HG03460 (cell line): ENCODE measurements at regions not wholly inside any gene's neighbourhood (a gene's known extent, or its start where the extent isn't known, plus 50 kb on each side); places are given as distances from the start of the nearest gene placed in this dataset.

Experiments used
- ATAC-seq: cut with Tn5 transposase; IDR thresholded peaks from one replicate; pipeline ENCODE4 v1.9.1; 2021; ENCODE audit not compliant: unreplicated experiment

- no peak for ATAC-seq
Measured at GRCh38 chr13:22275393-22275792, 604.5 kb downstream of the FGF9 start.

GRCh38 chr13:22276616-22277015 lies 605.7 kb downstream of the FGF9 start:
- no peak for ATAC-seq

- peak; percentile 75 for ATAC-seq
Measured at GRCh38 chr13:22278336-22278929, 607.6 kb downstream of the FGF9 start.

GRCh38 chr13:22285867-22286266 lies 615.0 kb downstream of the FGF9 start:
- ATAC-seq: no peak

- ATAC-seq: no peak
Measured at GRCh38 chr13:22286338-22286737, 615.5 kb downstream of the FGF9 start.

- no peak for ATAC-seq
Measured at GRCh38 chr13:22287343-22287920, 616.6 kb downstream of the FGF9 start.

GRCh38 chr13:22288496-22288895 lies 617.6 kb downstream of the FGF9 start:
- ATAC-seq: no peak

- no peak for ATAC-seq
Measured at GRCh38 chr13:22289711-22290110, 618.8 kb downstream of the FGF9 start.

- no peak for ATAC-seq
Measured at GRCh38 chr13:22298530-22298929, 627.7 kb downstream of the FGF9 start.

- ATAC-seq: no peak
Measured at GRCh38 chr13:22311734-22312404, 641.0 kb downstream of the FGF9 start.

- no peak for ATAC-seq
Measured at GRCh38 chr13:22312405-22312803, 641.5 kb downstream of the FGF9 start.

GRCh38 chr13:22316494-22317025 lies 645.7 kb downstream of the FGF9 start:
- no peak for ATAC-seq

GRCh38 chr13:22320991-22321390 lies 650.1 kb downstream of the FGF9 start:
- no peak for ATAC-seq

- ATAC-seq: no peak
Measured at GRCh38 chr13:22325761-22326160, 654.9 kb downstream of the FGF9 start.

- ATAC-seq: no peak
Measured at GRCh38 chr13:22332416-22332815, 661.5 kb downstream of the FGF9 start.

GRCh38 chr13:22336460-22336859 lies 665.6 kb downstream of the FGF9 start:
- ATAC-seq: no peak

GRCh38 chr13:22357132-22357531 lies 686.3 kb downstream of the FGF9 start:
- ATAC-seq: no peak

- ATAC-seq: no peak
Measured at GRCh38 chr13:22369090-22369489, 698.2 kb downstream of the FGF9 start.

- no peak for ATAC-seq
Measured at GRCh38 chr13:22369840-22370239, 699.0 kb downstream of the FGF9 start.

- no peak for ATAC-seq
Measured at GRCh38 chr13:22372261-22372660, 701.4 kb downstream of the FGF9 start.

- ATAC-seq: no peak
Measured at GRCh38 chr13:22375151-22375550, 704.3 kb downstream of the FGF9 start.

- ATAC-seq: no peak
Measured at GRCh38 chr13:22387899-22388298, 717.0 kb downstream of the FGF9 start.
